HepG2 (cell line): ENCODE measurements at regions not wholly inside any gene's neighbourhood (a gene's known extent, or its start where the extent isn't known, plus 50 kb on each side); places are given as distances from the start of the nearest gene placed in this dataset.

ENCODE experiments used
- CBX2 ChIP-seq, 2 experiments: fragments of 200-600 bp in 1 of 2; sonication (generic); formaldehyde crosslinking in 1 of 2; IDR thresholded peaks; 2 replicates each; pipeline versions ENCODE4 v1.7.0 to v1.8.1; 2018 to 2022; ENCODE audit warnings: low read depth in 2 of 2, low read length in 1 of 2, mild to moderate bottlenecking in 1 of 2, missing genetic modification reagents in 1 of 2
- EP300 ChIP-seq, 3 experiments: sonication (generic) in 1 of 3; formaldehyde crosslinking in 1 of 3; IDR thresholded peaks; 2 replicates each; pipeline versions ENCODE4 v1.5.1 to v1.6.1; 2011 to 2020; ENCODE audit warnings: low read depth in 2 of 3, low read length in 2 of 3, borderline replicate concordance in 1 of 3, improper control_type of control experiment in 1 of 3, mild to moderate bottlenecking in 1 of 3, missing genetic modification reagents in 1 of 3, moderate library complexity in 1 of 3
- MLLT10 ChIP-seq: sonication (generic); formaldehyde crosslinking; IDR thresholded peaks from 2 replicates; pipeline ENCODE4 v1.4.0; 2020; ENCODE audit warnings: missing genetic modification reagents
- MXI1 ChIP-seq: IDR thresholded peaks from 3 replicates; pipeline ENCODE4 v1.6.1; 2012; ENCODE audit warnings: low read depth, low read length, inconsistent platforms, borderline replicate concordance
- RFX5 ChIP-seq: IDR thresholded peaks from 2 replicates; pipeline ENCODE4 v1.6.1; 2011; ENCODE audit warnings: low read depth, low read length, improper control_type of control experiment
- SNAPC4 ChIP-seq: sonication (generic); formaldehyde crosslinking; IDR thresholded peaks from 2 replicates; pipeline ENCODE4 v1.4.0; 2020; ENCODE audit warnings: mild to moderate bottlenecking, missing genetic modification reagents
- TEAD3 ChIP-seq: optimal IDR thresholded peaks from 2 replicates; pipeline ENCODE3; 2016; ENCODE audit warnings: borderline replicate concordance
- ZBTB21 ChIP-seq: sonication (generic); formaldehyde crosslinking; IDR thresholded peaks from 2 replicates; pipeline ENCODE4 v1.4.0; 2020; ENCODE audit warnings: missing genetic modification reagents

- TF ChIP-seq MXI1 (no peak), CBX2 (IDR thresholded peaks at IDR 0.05; ENCODE audit: low read depth, low read length) (no peak), CBX2 (CRISPR knock-in tag; IDR thresholded peaks at IDR 0.05; ENCODE audit: low read depth) (no peak), SNAPC4 (CRISPR knock-in tag) (no peak), RFX5 (no peak), MLLT10 (CRISPR knock-in tag) (no peak), EP300 (IDR thresholded peaks at IDR 0.05; ENCODE audit: low read depth in 2 of 2, low read length in 2 of 2) (no peak), EP300 (CRISPR knock-in tag; IDR thresholded peaks at IDR 0.05; ENCODE audit: borderline replicate concordance) (no peak), ZBTB21 (CRISPR knock-in tag) (no peak), TEAD3 (no peak)
Measured at GRCh38 chr22:27420817-27421361, 380.7 kb downstream of the MN1 start.
